ENCODE measurements at regions not wholly inside any gene's neighbourhood (a gene's known extent, or its start where the extent isn't known, plus 50 kb on each side); places are given as distances from the start of the nearest gene placed in this dataset.

GRCh38 chr1:218882454-218882853 lies 291.2 kb upstream of the LYPLAL1 start:
- Histone ChIP-seq H3K27me3 (no peaks in the 10 kb centered on the region), H3K9me3 (no peaks in the 10 kb centered on the region), H3K36me3 (no peaks in the 10 kb centered on the region), H3K4me1 (no peaks in the 10 kb centered on the region), H3K4me3 (no peak overlapping the region), H3K27ac (no peak overlapping the region)
- DNase-seq (peak in 1 of 2 donors; percentile 25), ATAC-seq (ENCODE audit: low FRiP score in 2 of 2) (no peak)
- TF ChIP-seq POLR2A (IDR thresholded peaks at IDR 0.05) (no peak), EP300 (IDR thresholded peaks at IDR 0.05) (no peak), CTCF (IDR thresholded peaks at IDR 0.05) (no peak), POLR2AphosphoS5 (IDR thresholded peaks at IDR 0.05) (no peak)
- 90 to 98% methylated on average over 5 to 6 of the region's 6 CpGs for whole genome bisulfite sequencing, 2 donors

GRCh38 chr1:218886101-218886871 lies 287.4 kb upstream of the LYPLAL1 start:
- 63 to 74% methylated on average over 6 of the region's 6 CpGs for WGBS, 2 donors
- no peaks in the 10 kb centered on the region for H3K27me3 ChIP-seq
- ATAC-seq (ENCODE audit: low FRiP score in 2 of 2) (peak in 1 of 2 donors; percentile 17), DNase-seq (no peak)
- no peaks in the 10 kb centered on the region for H3K9me3 ChIP-seq
- no peaks in the 10 kb centered on the region for H3K4me1 ChIP-seq
- H3K27ac ChIP-seq = no peak overlapping the region
- H3K4me3 ChIP-seq = no peak overlapping the region
- H3K36me3 ChIP-seq = no peaks in the 10 kb centered on the region
- TF ChIP-seq POLR2AphosphoS5 (IDR thresholded peaks at IDR 0.05) = no peak
- TF ChIP-seq POLR2A (IDR thresholded peaks at IDR 0.05) = no peak
- TF ChIP-seq CTCF (IDR thresholded peaks at IDR 0.05) = no peak
- TF ChIP-seq EP300 (IDR thresholded peaks at IDR 0.05) = no peak

- ATAC-seq (ENCODE audit: low FRiP score in 2 of 2) (no peak), DNase-seq (no peak)
- 68 to 71% methylated on average over 5 of the region's 5 CpGs for WGBS, 2 donors
- Histone ChIP-seq H3K4me1 (no peaks in the 10 kb centered on the region), H3K4me3 (no peak overlapping the region), H3K9me3 (no peaks in the 10 kb centered on the region), H3K36me3 (no peaks in the 10 kb centered on the region), H3K27me3 (no peaks in the 10 kb centered on the region), H3K27ac (no peak overlapping the region)
- TF ChIP-seq CTCF (IDR thresholded peaks at IDR 0.05) (no peak), POLR2A (IDR thresholded peaks at IDR 0.05) (no peak)
Observed at GRCh38 chr1:218887141-218887925, 286.3 kb upstream of the LYPLAL1 start.

- H3K36me3 ChIP-seq = no peaks in the 10 kb centered on the region
- no peak overlapping the region for H3K27ac ChIP-seq
- WGBS, 2 donors = 86 to 91% methylated on average over 3 of the region's 3 CpGs
- H3K4me3 ChIP-seq = no peak overlapping the region
- ATAC-seq (ENCODE audit: low FRiP score in 2 of 2) (no peak), DNase-seq (no peak)
- no peaks in the 10 kb centered on the region for H3K9me3 ChIP-seq
- no peaks in the 10 kb centered on the region for H3K4me1 ChIP-seq
- no peak for TF ChIP-seq POLR2AphosphoS5 (IDR thresholded peaks at IDR 0.05)
- no peak for TF ChIP-seq CTCF (IDR thresholded peaks at IDR 0.05)
- no peak for TF ChIP-seq POLR2A (IDR thresholded peaks at IDR 0.05)
- no peak for TF ChIP-seq EP300 (IDR thresholded peaks at IDR 0.05)
- no peaks in the 10 kb centered on the region for H3K27me3 ChIP-seq
Observed at GRCh38 chr1:218890451-218890850, 283.2 kb upstream of the LYPLAL1 start.

All from upper lobe of left lung (tissue), 6 donors.